Esophagus muscularis mucosa (tissue), 3 donors: ENCODE measurements at regions not wholly inside any gene's neighbourhood (a gene's known extent, or its start where the extent isn't known, plus 50 kb on each side); places are given as distances from the start of the nearest gene placed in this dataset.

Experiments
- POLR2AphosphoS5 ChIP-seq, 2 donors: sonication (generic); formaldehyde crosslinking; IDR thresholded peaks; one replicate each; pipeline ENCODE4 v1.6.1; 2017; ENCODE audit warnings: antibody characterized with exemption in 2 of 2
- TF ChIP-seq, protein P1 (sequence below), 3 experiments: fragments of 200-600 bp in 2 of 3; fragments of 450-650 bp in 1 of 3; sonication (generic) in 2 of 3; IDR thresholded peaks; one replicate each; pipeline ENCODE4 v1.5.1; 2017 to 2019; ENCODE audit warnings: antibody characterized with exemption in 3 of 3, mild to moderate bottlenecking in 2 of 3, moderate library complexity in 1 of 3

DNA sequence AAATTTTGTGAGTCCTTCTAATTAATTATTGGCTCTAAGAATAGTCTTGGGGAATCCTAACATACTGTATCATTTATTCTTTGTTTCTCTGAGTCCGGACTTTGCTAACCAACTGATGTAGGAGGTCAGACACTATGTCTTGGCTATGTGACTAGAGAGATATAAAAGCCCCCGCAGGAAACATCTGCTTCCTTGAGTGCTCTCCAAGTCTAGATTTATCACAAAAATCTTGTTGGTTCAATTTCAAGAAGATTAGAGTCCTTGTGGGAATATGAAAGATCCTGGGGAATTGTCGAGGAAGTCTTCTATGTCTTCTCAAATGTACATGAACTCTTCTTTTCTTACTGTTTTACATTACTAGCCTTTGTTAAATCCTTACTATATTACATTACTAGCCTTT lies 1712.5 kb downstream of the NCAM2 start:
- TF ChIP-seq, protein P1, sequence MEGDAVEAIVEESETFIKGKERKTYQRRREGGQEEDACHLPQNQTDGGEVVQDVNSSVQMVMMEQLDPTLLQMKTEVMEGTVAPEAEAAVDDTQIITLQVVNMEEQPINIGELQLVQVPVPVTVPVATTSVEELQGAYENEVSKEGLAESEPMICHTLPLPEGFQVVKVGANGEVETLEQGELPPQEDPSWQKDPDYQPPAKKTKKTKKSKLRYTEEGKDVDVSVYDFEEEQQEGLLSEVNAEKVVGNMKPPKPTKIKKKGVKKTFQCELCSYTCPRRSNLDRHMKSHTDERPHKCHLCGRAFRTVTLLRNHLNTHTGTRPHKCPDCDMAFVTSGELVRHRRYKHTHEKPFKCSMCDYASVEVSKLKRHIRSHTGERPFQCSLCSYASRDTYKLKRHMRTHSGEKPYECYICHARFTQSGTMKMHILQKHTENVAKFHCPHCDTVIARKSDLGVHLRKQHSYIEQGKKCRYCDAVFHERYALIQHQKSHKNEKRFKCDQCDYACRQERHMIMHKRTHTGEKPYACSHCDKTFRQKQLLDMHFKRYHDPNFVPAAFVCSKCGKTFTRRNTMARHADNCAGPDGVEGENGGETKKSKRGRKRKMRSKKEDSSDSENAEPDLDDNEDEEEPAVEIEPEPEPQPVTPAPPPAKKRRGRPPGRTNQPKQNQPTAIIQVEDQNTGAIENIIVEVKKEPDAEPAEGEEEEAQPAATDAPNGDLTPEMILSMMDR (IDR thresholded peaks at IDR 0.05) = no peak
- no peak for TF ChIP-seq POLR2AphosphoS5 (IDR thresholded peaks at IDR 0.05)
